Mucosa of descending colon (tissue), 3 donors: ENCODE measurements at regions not wholly inside any gene's neighbourhood (a gene's known extent, or its start where the extent isn't known, plus 50 kb on each side); places are given as distances from the start of the nearest gene placed in this dataset.

Experiments
- ATAC-seq: fragments of 200-7000 bp; cut with Tn5 transposase; one replicate; pipeline ENCODE4 v1.9.1; 2020; ENCODE audit warnings: mild to moderate bottlenecking, moderate library complexity
- DNase-seq, 3 donors: peaks; one replicate each; pipeline ENCODE4 v3.0.0-alpha.2; 2020
- H3K36me3 ChIP-seq: fragments of 200-600 bp; one replicate; pipeline ENCODE4 v1.8.0; 2021; ENCODE audit warnings: low read depth, mild to moderate bottlenecking
- H3K4me1 ChIP-seq: fragments of 200-600 bp; one replicate; pipeline ENCODE4 v1.8.0; 2021; ENCODE audit warnings: low read depth, mild to moderate bottlenecking
- H3K4me3 ChIP-seq: fragments of 200-600 bp; one replicate; pipeline ENCODE4 v1.8.0; 2021; ENCODE audit warnings: mild to moderate bottlenecking
- H3K9me3 ChIP-seq: fragments of 200-600 bp; one replicate; pipeline ENCODE4 v1.8.0; 2021; ENCODE audit warnings: mild to moderate bottlenecking
- intact Hi-C, 2 donors: fragments of 100-400 bp; cut with DNase I in 1 of 2; cut with micrococcal nuclease in 1 of 2; formaldehyde crosslinking; loops; one replicate each; pipeline versions ENCODE4 v1.11.0 to v1.11.1; 2022; cut with DNase I, micrococcal nuclease
- TF ChIP-seq, protein P1 (sequence below): fragments of 200-600 bp; IDR thresholded peaks from one replicate; pipeline ENCODE4 v1.8.0; 2022; ENCODE audit warnings: antibody characterized with exemption, mild to moderate bottlenecking
- donor health status: DM: no; HTN: no; CAD: no; lungs with moderate emphysema.
- donor health status: DM: no; HTN: no; CAD: no.
- donor health status: DM: no; HTN: yes; CAD: no.

DNA sequence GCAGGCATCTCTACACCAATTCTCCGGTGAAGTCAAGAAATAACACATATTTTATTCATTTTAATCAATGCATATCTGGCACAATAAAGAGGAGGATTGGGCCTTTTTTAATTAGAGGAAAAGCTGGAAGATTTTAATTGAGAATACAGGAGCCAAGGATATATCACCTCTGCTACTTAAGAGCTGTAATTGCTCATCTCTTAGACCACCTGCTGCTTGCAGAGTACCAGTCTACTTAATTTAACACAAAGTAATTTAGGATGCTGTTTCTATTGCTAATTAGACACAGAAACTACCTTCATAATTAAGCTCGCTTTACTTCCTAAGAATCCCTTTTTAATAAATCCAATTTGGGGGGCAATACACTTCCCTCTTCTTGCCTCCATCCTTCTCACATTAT lies 326.9 kb downstream of the TENT4A start:
- TF ChIP-seq, protein P1, sequence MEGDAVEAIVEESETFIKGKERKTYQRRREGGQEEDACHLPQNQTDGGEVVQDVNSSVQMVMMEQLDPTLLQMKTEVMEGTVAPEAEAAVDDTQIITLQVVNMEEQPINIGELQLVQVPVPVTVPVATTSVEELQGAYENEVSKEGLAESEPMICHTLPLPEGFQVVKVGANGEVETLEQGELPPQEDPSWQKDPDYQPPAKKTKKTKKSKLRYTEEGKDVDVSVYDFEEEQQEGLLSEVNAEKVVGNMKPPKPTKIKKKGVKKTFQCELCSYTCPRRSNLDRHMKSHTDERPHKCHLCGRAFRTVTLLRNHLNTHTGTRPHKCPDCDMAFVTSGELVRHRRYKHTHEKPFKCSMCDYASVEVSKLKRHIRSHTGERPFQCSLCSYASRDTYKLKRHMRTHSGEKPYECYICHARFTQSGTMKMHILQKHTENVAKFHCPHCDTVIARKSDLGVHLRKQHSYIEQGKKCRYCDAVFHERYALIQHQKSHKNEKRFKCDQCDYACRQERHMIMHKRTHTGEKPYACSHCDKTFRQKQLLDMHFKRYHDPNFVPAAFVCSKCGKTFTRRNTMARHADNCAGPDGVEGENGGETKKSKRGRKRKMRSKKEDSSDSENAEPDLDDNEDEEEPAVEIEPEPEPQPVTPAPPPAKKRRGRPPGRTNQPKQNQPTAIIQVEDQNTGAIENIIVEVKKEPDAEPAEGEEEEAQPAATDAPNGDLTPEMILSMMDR, result no peak
- Histone ChIP-seq H3K4me1 (no peaks in the 10 kb centered on the region), H3K9me3 (no peaks in the 10 kb centered on the region), H3K36me3 (no peaks in the 10 kb centered on the region), H3K4me3 (no peak overlapping the region)
- ATAC-seq, result no peak
- DNase-seq, result no peak
- intact Hi-C loops, result no loop called here

DNA sequence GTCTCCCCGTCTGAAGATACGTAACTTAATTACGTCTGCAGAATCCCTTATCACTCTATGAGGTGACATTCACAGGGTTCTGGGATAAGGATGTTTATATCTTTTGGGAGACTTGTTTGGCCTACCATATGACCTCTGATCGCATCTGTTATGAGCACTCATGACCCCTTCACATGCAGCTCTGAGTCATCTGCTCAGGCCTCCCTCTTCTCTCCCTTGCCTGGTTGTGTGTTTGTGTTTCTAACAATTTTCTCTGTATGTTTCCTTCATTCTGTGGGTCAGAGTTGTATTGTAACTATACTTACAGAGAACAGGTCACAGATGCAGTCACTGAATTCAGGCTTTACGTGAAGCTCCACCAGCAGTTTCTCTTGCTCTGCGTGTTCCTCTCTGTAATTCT lies 330.6 kb downstream of the TENT4A start:
- intact Hi-C loops, result no loop called here
- ATAC-seq (no peak), DNase-seq (no peak)
- Histone ChIP-seq H3K4me1 (peaks cover 5% of the 10 kb centered on the region), H3K4me3 (no peak overlapping the region), H3K36me3 (no peaks in the 10 kb centered on the region), H3K9me3 (no peaks in the 10 kb centered on the region)
- TF ChIP-seq, protein P1, result no peak

DNA sequence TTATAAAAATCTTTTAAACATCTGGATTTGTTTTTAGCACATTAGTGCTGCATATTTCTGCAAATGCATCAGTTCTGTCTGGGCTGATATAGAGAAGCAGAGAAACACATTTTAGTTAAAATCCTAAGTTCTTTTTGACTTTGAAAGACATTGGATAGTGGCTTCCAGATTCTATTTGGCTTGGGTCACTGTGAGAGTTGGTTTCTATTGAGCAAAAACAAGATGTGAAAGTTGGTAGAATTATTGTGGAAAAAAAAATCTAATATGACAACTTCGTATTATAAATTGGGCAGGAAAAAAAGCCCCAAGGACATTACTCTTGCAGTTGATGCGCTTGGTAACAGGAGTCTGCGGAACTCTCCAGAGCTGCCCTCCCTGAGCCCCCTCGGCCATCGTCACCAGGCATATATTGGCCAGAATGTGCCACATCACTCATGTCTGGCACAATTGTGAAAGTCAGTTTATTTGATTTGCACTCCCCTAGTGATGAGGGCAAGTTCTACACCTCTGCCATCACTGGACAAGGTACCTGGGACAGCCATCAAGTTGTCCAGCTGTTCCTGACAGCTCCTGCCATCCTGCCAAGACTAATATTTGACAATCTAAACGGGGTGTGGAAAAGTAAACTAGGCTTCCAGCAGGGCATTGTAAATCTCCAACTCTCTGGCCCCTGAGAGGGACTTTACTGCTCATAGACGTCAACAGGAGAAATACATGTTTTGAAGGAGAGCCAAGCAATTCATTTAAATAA lies 334.5 kb downstream of the TENT4A start:
- ATAC-seq (peak; percentile 98), DNase-seq (peak in 2 of 3 donors; percentile 35 to 72)
- H3K4me3 ChIP-seq, result no peak overlapping the region
- TF ChIP-seq, protein P1, result no peak
- no peaks in the 10 kb centered on the region for H3K36me3 ChIP-seq
- intact Hi-C loops, result no loop called here
- no peaks in the 10 kb centered on the region for H3K9me3 ChIP-seq
- H3K4me1 ChIP-seq, result peaks cover 5% of the 10 kb centered on the region

DNA sequence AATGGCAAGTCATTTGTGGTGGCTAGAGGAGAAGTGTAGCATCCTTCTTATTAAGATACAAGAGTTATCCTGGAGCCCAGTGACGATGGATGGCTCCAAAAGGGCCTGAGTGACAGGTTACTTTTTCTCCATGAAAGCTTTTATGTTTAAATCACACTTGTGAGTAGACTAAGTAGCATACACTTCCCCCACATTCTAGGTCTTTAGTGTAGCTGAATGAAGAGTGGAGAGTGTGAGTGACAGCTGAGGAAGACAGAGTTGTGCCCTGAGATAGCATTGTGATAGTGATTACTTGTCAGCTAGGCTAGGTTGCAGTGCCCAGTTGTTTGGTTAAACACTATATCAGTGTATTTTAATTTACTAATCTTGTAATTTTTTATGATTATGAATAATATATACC lies 337.8 kb downstream of the TENT4A start:
- DNase-seq (no peak), ATAC-seq (no peak)
- intact Hi-C loops, result no loop called here
- TF ChIP-seq, protein P1, result no peak
- H3K4me3 ChIP-seq, result no peak overlapping the region
- H3K4me1 ChIP-seq, result peaks cover 5% of the 10 kb centered on the region
- no peaks in the 10 kb centered on the region for H3K36me3 ChIP-seq
- no peaks in the 10 kb centered on the region for H3K9me3 ChIP-seq

DNA sequence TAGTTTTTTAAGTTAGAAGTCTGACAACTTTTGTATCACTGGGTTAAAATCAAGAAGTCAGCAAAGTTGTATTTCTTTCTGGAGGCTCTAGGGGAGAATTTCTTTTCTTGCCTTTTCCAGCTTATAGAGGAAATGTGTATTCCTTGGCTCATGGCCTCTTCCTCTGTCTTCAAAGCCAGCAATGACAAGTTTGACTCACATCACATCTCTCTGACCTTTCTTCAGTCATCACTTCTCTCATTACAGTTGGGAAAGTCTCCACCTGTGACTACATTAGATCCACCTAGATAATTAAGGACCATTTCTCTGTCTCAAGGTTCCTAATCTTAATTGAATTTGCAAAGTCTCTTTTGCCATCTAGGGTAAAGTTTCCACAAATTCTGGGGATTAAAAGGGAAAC lies 339.9 kb downstream of the TENT4A start:
- DNase-seq, result no peak
- no peak for ATAC-seq
- H3K4me1 ChIP-seq, result peaks cover 2% of the 10 kb centered on the region
- intact Hi-C loops, result no loop called here
- H3K36me3 ChIP-seq, result no peaks in the 10 kb centered on the region
- no peaks in the 10 kb centered on the region for H3K9me3 ChIP-seq
- TF ChIP-seq, protein P1, result no peak
- H3K4me3 ChIP-seq, result no peak overlapping the region
